HUES64 (cell line): ENCODE measurements at regions not wholly inside any gene's neighbourhood (a gene's known extent, or its start where the extent isn't known, plus 50 kb on each side); places are given as distances from the start of the nearest gene placed in this dataset.

Experiments used
- H3K27ac ChIP-seq: 2 replicates; pipeline ENCODE4 v1.7.0; 2013; ENCODE audit warnings: low read depth, low read length, inconsistent platforms
- H3K27me3 ChIP-seq: 2 replicates; pipeline ENCODE4 v1.6.1; 2013; ENCODE audit warnings: mild to moderate bottlenecking, low read length; ENCODE audit not compliant: insufficient read depth
- H3K36me3 ChIP-seq: 2 replicates; pipeline ENCODE4 v1.6.1; 2013; ENCODE audit warnings: mild to moderate bottlenecking, low read length; ENCODE audit not compliant: insufficient read depth
- H3K4me1 ChIP-seq: 2 replicates; pipeline ENCODE4 v1.6.1; 2013; ENCODE audit warnings: mild to moderate bottlenecking, low read length, moderate library complexity; ENCODE audit not compliant: insufficient read depth
- H3K4me3 ChIP-seq: 2 replicates; pipeline ENCODE4 v1.5.1; 2013; ENCODE audit warnings: mild to moderate bottlenecking, low read length, moderate library complexity
- H3K9ac ChIP-seq: 2 replicates; pipeline ENCODE4 v1.6.1; 2013; ENCODE audit warnings: mild to moderate bottlenecking, low read depth, low read length
- H3K9me3 ChIP-seq: 2 replicates; pipeline ENCODE4 v1.6.1; 2013; ENCODE audit warnings: low read depth, low read length; ENCODE audit not compliant: insufficient read depth
- WGBS: fragments of 150-250, 120-280 bp; methylation state at CpG from one replicate; pipeline ENCODE4 v1.1.7; 2013; ENCODE audit warnings: missing lambda C conversion rate; 5-methylcytosine and 5-hydroxymethylcytosine counted together

DNA sequence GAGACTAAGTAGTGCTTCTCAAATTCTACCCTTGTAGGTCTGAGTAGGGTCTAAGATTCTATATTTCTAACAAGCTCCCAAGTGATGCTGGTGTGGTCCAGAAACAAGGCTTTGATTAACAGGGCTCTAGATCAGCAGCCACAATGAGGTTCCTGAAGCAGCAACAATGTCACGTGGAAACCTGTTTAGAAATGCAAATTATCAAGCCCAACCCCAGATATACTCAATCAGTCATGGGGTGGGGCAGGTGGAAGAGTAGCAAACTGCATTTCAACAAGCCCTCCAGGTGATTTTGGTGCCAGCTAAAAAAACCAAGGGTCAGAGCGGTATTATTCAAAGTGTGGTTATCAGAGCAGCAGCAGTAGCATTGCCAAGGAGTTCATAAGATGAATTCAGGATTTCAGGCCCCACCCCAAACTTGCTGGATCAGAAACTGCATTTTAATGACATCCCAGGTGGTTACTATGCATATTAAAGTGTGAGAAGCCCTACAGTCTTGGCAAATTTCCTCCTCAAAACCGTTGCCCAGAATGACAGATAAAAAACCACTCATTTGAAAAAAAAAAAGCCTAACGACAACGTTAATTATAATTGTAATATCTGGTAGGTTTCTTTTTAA lies 199.2 kb downstream of the AHR start:
- Histone ChIP-seq H3K9ac (no peak overlapping the region), H3K36me3 (no peaks in the 10 kb centered on the region), H3K27ac (no peak overlapping the region), H3K4me3 (no peak overlapping the region), H3K9me3 (no peaks in the 10 kb centered on the region), H3K4me1 (peaks cover 21% of the 10 kb centered on the region), H3K27me3 (no peaks in the 10 kb centered on the region)
- 67% methylated on average over 2 of the region's 5 CpGs for WGBS

DNA sequence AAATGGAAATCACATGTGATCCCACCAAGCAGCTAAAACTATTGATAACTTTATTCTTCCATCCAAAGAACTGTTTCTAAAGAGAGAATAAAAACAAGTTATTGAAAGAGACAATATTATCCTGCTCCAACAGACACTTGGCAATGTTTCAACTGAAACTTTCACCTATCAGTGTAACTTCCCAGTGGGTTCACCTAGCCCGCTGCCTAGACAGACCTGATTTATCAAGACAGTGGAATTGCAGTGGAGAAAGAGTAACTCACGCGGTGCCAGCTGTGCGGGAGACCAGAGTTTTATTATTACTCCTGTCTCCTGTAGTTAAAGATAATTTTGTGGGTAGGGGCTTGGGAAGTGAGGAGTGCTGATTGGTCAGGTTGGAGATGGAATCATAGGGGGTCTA lies 199.8 kb downstream of the AHR start:
- Histone ChIP-seq H3K4me1 (peaks cover 21% of the 10 kb centered on the region), H3K9me3 (no peaks in the 10 kb centered on the region), H3K27ac (no peak overlapping the region), H3K9ac (no peak overlapping the region), H3K27me3 (no peaks in the 10 kb centered on the region), H3K36me3 (no peaks in the 10 kb centered on the region), H3K4me3 (no peak overlapping the region)
- WGBS = 93% methylated on average over 4 of the region's 4 CpGs

DNA sequence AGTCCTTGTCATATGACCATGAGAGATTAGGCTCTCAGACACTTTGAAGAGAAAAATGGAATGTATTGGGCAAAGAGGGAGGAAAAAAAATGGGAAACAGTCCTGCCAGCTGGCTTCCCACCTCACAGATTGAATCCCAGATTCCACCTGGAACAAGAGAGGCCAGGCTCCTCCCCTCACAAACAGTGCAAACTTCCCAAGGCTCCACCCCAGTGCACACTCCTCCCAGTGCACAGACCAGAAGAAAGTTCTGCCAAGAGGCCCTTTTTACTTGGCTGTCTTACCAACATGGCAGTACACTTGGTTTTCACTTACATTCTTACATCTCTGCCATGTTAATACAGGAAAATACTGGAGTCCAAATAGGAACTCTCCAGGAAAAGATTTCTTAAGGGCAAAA lies 202.3 kb downstream of the AHR start:
- no peak overlapping the region for H3K9ac ChIP-seq
- H3K4me3 ChIP-seq = no peak overlapping the region
- no peaks in the 10 kb centered on the region for H3K9me3 ChIP-seq
- H3K36me3 ChIP-seq = no peaks in the 10 kb centered on the region
- no peak overlapping the region for H3K27ac ChIP-seq
- H3K27me3 ChIP-seq = no peaks in the 10 kb centered on the region
- peaks cover 21% of the 10 kb centered on the region for H3K4me1 ChIP-seq

DNA sequence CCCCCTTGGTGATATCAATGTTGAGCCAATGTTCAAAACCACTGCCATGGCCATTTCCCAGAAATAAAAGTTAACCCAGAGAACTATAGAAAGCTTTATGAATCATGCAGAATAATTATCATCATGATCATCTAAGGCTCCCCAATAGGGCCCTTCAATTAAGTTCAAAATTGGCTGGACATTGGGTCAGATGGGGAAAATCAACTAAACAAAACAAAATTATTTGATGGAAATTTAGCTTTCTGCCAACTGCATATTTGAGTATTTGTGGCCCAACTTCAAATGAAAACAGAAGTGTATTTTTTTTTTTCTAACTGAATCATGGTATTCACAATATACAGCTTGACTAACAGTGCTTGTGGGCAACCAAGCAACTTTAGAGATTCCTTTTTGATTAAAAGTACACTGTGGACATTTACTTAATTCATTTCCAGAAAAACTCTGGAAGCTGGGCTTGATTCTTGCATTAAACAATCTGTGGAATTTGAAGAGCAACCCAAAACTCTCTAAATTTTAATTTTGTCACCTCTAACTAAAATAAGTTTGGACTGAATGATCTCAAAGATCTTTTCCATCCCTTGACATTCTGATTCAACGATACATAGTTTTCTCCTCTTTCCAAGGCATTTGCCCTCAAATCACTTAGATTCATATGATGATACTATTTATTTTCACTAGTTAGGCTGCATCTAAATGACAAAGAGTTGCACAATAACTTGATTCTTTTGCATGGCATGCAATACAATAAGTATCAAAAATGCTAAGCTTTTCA lies 203.2 kb downstream of the AHR start:
- no peak overlapping the region for H3K9ac ChIP-seq
- peaks cover 14% of the 10 kb centered on the region for H3K4me1 ChIP-seq
- no peaks in the 10 kb centered on the region for H3K27me3 ChIP-seq
- H3K36me3 ChIP-seq = no peaks in the 10 kb centered on the region
- 69% methylated on average over 1 of the region's 1 CpG for WGBS
- no peaks in the 10 kb centered on the region for H3K9me3 ChIP-seq
- no peak overlapping the region for H3K27ac ChIP-seq
- H3K4me3 ChIP-seq = no peak overlapping the region

DNA sequence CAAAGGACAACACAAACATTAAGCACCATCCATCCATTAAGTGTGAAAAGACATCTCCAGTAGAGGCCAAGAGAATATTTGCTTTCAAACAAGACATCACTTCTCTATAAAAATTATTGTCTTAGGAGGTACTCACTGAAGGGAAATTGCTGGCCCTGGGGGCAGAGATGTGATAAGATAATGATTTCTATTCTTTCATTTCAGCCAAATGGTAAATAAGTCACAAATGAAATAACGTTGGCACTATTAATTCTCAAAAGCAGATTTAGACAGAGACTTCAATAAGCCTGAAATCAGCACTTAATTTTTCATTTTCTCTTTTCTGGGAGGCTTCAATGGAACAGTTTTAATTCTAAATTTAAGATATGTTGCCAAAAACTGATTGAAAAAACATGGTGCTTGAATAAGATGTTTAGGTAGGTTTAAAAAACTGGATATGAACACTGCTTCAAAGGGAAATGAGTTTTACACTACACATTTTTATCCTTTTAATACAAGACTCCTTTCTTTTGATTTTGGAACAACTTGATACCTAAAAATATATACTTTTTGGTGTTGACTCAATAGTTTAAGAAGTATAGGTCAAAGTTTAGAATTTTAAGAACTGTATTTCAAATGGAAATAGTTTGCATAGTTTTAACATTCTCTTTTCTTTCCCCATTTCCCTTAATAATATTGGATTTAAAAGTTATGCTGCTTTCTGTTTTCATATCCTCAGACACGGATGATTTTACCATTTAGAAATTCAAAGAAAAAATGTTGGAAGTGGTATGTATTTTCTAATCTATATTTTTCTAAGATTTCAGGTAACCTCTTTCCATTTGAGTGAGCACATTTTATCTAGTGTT lies 204.0 kb downstream of the AHR start:
- no peak overlapping the region for H3K9ac ChIP-seq
- H3K27ac ChIP-seq = no peak overlapping the region
- H3K36me3 ChIP-seq = no peaks in the 10 kb centered on the region
- H3K9me3 ChIP-seq = no peaks in the 10 kb centered on the region
- WGBS = 92% methylated on average over 1 of the region's 2 CpGs
- H3K4me1 ChIP-seq = peaks cover 14% of the 10 kb centered on the region
- no peaks in the 10 kb centered on the region for H3K27me3 ChIP-seq
- H3K4me3 ChIP-seq = no peak overlapping the region

DNA sequence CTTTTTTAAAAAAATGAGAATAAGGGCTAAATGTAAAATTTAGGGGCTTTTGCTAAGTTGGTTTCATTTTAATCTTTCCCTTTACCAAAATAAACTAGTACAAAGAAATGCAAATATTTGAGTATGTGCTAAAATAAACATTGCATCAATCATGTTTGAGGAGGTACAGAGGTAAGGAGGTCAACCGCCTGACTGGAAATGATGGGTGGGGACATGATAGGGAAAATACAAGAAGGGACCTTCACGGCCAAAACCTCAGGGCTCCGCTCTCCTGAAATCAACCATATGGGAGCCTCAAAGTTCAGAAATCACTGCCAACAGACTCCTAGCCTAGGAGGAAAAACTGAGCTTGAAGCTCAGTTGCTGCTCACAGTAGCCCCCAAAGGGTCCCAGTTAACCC lies 207.6 kb downstream of the AHR start:
- Histone ChIP-seq H3K4me1 (peaks cover 14% of the 10 kb centered on the region; the same call in 1 of the 2 replicates), H3K9me3 (no peaks in the 10 kb centered on the region), H3K27ac (no peak overlapping the region), H3K36me3 (no peaks in the 10 kb centered on the region), H3K9ac (no peak overlapping the region), H3K27me3 (no peaks in the 10 kb centered on the region), H3K4me3 (no peak overlapping the region)
- WGBS = 56% methylated on average over 3 of the region's 3 CpGs

DNA sequence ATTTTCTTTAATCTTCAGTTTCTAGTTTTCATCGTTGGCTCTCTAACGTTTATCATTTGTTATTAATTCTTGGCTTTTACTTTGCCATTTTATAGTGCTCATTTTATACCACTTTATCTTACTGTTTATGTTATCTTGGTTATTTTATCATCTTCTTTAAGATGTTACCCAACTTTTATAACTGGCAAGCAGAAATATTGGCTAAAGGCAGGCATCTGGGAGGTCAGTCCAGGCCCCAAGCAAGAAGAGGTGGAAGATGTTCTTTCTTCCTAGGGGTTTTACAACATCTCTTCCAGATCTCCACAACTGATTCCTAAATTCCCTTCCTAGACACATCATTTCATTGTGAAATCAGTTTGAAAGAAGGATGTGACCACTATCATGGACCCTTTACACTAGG lies 208.1 kb downstream of the AHR start:
- H3K27me3 ChIP-seq = no peaks in the 10 kb centered on the region
- H3K9ac ChIP-seq = no peak overlapping the region
- H3K4me1 ChIP-seq = peaks cover 11% of the 10 kb centered on the region; the same call in 1 of the 2 replicates
- 100% methylated on average over 2 of the region's 2 CpGs for WGBS
- H3K9me3 ChIP-seq = no peaks in the 10 kb centered on the region
- H3K4me3 ChIP-seq = no peak overlapping the region
- no peak overlapping the region for H3K27ac ChIP-seq
- H3K36me3 ChIP-seq = no peaks in the 10 kb centered on the region

DNA sequence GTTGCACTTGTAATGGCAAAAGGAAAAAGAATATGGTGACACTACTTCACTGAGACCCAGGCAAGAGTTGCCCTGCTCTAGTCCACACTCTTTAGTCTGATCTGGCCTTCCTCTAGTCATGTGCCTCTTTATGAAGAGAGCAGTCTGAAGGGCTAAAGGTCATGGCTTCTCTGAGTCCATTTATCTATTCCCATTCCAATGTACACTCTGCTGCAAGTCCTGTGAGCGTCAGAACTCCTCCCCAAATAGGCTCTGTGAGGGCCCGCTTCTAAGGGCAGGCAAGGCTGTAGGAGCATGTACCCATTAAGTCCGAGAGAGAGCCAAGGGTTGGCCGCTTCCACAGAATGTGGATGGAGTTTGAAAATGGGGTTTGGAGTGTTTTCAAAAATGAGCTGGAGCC lies 209.3 kb downstream of the AHR start:
- H3K4me3 ChIP-seq = no peak overlapping the region
- H3K4me1 ChIP-seq = no peaks in the 10 kb centered on the region
- WGBS = 95% methylated on average over 4 of the region's 4 CpGs

DNA sequence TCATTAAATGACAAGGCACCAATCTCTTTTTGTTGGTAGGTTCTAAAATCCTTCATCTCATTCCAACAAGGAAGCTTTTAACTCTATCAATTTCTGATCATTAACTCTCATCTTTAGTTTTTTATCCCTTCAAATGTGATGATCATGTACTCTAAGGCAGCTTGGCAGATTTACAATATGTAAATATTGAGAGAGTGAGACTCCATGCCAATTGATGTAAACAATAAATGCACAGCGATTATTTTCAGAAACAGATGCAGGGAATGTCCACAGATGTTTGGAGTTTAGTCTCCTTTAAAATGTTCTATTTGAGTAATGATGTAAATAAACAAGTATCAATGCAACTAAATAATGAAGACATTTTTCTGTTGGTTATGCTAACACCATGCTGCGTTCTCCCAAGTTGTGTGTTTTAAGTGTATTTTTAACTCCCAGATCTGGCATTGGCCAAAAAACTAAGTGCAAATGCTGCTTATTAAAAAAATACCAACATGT lies 213.8 kb downstream of the AHR start:
- 88% methylated on average over 2 of the region's 2 CpGs for WGBS
- H3K4me3 ChIP-seq = no peak overlapping the region
- no peak overlapping the region for H3K9ac ChIP-seq
- H3K4me1 ChIP-seq = no peaks in the 10 kb centered on the region
- no peak overlapping the region for H3K27ac ChIP-seq
- no peaks in the 10 kb centered on the region for H3K9me3 ChIP-seq
- H3K27me3 ChIP-seq = no peaks in the 10 kb centered on the region
- H3K36me3 ChIP-seq = no peaks in the 10 kb centered on the region

More for the DNA sequence above, 209.3 kb downstream of the AHR start:
- Histone ChIP-seq H3K9ac (no peak overlapping the region), H3K27me3 (no peaks in the 10 kb centered on the region), H3K27ac (no peak overlapping the region), H3K36me3 (no peaks in the 10 kb centered on the region), H3K9me3 (no peaks in the 10 kb centered on the region)

DNA sequence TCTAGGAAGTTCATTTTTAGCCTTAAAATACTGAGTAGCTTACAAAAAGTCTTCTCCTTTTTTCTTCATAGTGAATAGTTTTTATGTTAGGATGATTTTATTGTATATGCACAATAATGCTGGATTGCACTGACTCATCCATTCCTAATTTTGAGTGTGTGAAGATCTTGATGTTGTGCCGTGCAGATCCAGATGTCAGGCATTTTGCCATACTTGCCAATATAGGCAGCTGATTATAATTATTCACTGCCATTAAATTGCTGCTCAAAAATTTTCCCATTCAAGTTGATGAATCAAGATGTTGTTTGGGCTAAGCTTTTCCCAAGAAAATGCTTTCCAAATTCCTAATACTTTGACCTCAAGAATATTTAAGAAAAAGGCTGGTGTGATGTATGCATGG lies 218.3 kb downstream of the AHR start:
- Histone ChIP-seq H3K36me3 (no peaks in the 10 kb centered on the region), H3K4me1 (no peaks in the 10 kb centered on the region), H3K27ac (no peak overlapping the region), H3K27me3 (no peaks in the 10 kb centered on the region), H3K9ac (no peak overlapping the region), H3K9me3 (no peaks in the 10 kb centered on the region), H3K4me3 (no peak overlapping the region)
- 90% methylated on average over 1 of the region's 1 CpG for WGBS

DNA sequence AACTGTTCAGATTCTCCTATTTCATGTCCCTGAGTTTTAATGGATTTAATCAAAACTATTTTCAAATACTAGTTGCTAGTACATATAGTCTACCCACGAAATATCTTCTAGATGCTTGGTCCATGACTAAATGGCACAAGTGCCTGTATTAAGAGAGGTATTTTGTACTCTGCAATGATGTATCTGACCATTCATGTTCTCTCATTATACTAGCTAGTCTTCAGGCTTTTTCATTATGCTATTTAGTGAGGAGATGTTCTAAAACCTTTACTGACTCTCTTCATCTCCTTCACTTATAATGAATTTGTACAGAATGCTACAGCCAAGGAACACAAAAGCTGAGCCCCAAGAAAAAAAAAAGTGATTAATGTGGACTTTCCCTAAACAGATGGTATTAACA lies 222.5 kb downstream of the AHR start:
- Histone ChIP-seq H3K4me3 (no peak overlapping the region), H3K9ac (no peak overlapping the region), H3K9me3 (no peaks in the 10 kb centered on the region), H3K27ac (no peak overlapping the region), H3K27me3 (no peaks in the 10 kb centered on the region), H3K36me3 (no peaks in the 10 kb centered on the region), H3K4me1 (peaks cover 4% of the 10 kb centered on the region; the same call in 1 of the 2 replicates)
- WGBS = no CpG with 5 or more reads among the region's 1 CpG
